Suprapubic skin (tissue), 4 donors: ENCODE measurements at regions not wholly inside any gene's neighbourhood (a gene's known extent, or its start where the extent isn't known, plus 50 kb on each side); places are given as distances from the start of the nearest gene placed in this dataset.

Experiments used
- DNase-seq, 2 donors: peaks; one replicate each; pipeline ENCODE4 v3.0.0-alpha.2; 2019; ENCODE audit warnings: low spot score in 2 of 2
- H3K27ac ChIP-seq: fragments of 200-600 bp; sonication (generic); one replicate; pipeline ENCODE4 v1.5.1; 2019
- H3K27me3 ChIP-seq: fragments of 200-600 bp; sonication (generic); one replicate; pipeline ENCODE4 v1.5.1; 2019
- H3K36me3 ChIP-seq: fragments of 200-600 bp; sonication (generic); one replicate; pipeline ENCODE4 v1.5.1; 2019
- H3K4me1 ChIP-seq: fragments of 200-600 bp; sonication (generic); one replicate; pipeline ENCODE4 v1.5.1; 2019
- H3K4me3 ChIP-seq: fragments of 200-600 bp; sonication (generic); one replicate; pipeline ENCODE4 v1.5.1; 2019; ENCODE audit warnings: mild to moderate bottlenecking
- H3K9me3 ChIP-seq: fragments of 200-600 bp; sonication (generic); one replicate; pipeline ENCODE4 v1.5.1; 2019
- CTCF ChIP-seq, 2 donors: fragments of 200-600 bp in 1 of 2; fragments of 450-650 bp in 1 of 2; sonication (generic) in 1 of 2; IDR thresholded peaks; one replicate each; pipeline ENCODE4 v1.5.1; 2016 to 2019; ENCODE audit warnings: antibody characterized with exemption in 2 of 2, mild to moderate bottlenecking in 1 of 2, moderate library complexity in 1 of 2
- EP300 ChIP-seq: sonication (generic); formaldehyde crosslinking; IDR thresholded peaks from one replicate; pipeline ENCODE4 v1.6.1; 2017; ENCODE audit warnings: antibody characterized with exemption
- POLR2A ChIP-seq, 2 donors: fragments of 450-650 bp; IDR thresholded peaks; one replicate each; pipeline ENCODE4 v1.6.1; 2017; ENCODE audit warnings: antibody characterized with exemption in 2 of 2, mild to moderate bottlenecking in 2 of 2, moderate library complexity in 2 of 2
- POLR2AphosphoS5 ChIP-seq, 3 donors: sonication (generic); formaldehyde crosslinking; IDR thresholded peaks; one replicate each; pipeline ENCODE4 v1.6.1; 2017; ENCODE audit warnings: antibody characterized with exemption in 3 of 3
- WGBS: methylation state at CpG from one replicate; pipeline ENCODE4 v1.1.5; 2018; 5-methylcytosine and 5-hydroxymethylcytosine counted together

GRCh38 chr4:176011529-176011928 lies 54.1 kb upstream of the WDR17 start:
- Histone ChIP-seq H3K4me3 (no peak overlapping the region), H3K27me3 (no peaks in the 10 kb centered on the region), H3K9me3 (no peaks in the 10 kb centered on the region), H3K27ac (no peak overlapping the region), H3K4me1 (no peaks in the 10 kb centered on the region), H3K36me3 (no peaks in the 10 kb centered on the region)
- WGBS = 42% methylated on average over 2 of the region's 2 CpGs
- no peak for DNase-seq
- TF ChIP-seq POLR2AphosphoS5 (IDR thresholded peaks at IDR 0.05) = no peak
- no peak for TF ChIP-seq POLR2A (IDR thresholded peaks at IDR 0.05)
- TF ChIP-seq CTCF (IDR thresholded peaks at IDR 0.05) = no peak
- TF ChIP-seq EP300 = no peak

- H3K4me3 ChIP-seq = no peak overlapping the region
- H3K36me3 ChIP-seq = no peaks in the 10 kb centered on the region
- H3K27me3 ChIP-seq = no peaks in the 10 kb centered on the region
- H3K9me3 ChIP-seq = no peaks in the 10 kb centered on the region
- no peak for DNase-seq
- no peak for TF ChIP-seq POLR2A (IDR thresholded peaks at IDR 0.05)
- no peak for TF ChIP-seq CTCF (IDR thresholded peaks at IDR 0.05)
- TF ChIP-seq POLR2AphosphoS5 (IDR thresholded peaks at IDR 0.05) = no peak
- TF ChIP-seq EP300 = no peak
- no peak overlapping the region for H3K27ac ChIP-seq
- WGBS = 78% methylated on average over 8 of the region's 8 CpGs
- no peaks in the 10 kb centered on the region for H3K4me1 ChIP-seq
Measured at GRCh38 chr4:176013476-176014247, 52.0 kb upstream of the WDR17 start.

- no peaks in the 10 kb centered on the region for H3K9me3 ChIP-seq
- DNase-seq = no peak
- H3K27me3 ChIP-seq = no peaks in the 10 kb centered on the region
- no peak overlapping the region for H3K4me3 ChIP-seq
- no peaks in the 10 kb centered on the region for H3K36me3 ChIP-seq
- TF ChIP-seq POLR2AphosphoS5 (IDR thresholded peaks at IDR 0.05) = no peak
- no peak for TF ChIP-seq EP300
- TF ChIP-seq CTCF (IDR thresholded peaks at IDR 0.05) = no peak
- no peak for TF ChIP-seq POLR2A (IDR thresholded peaks at IDR 0.05)
- no peaks in the 10 kb centered on the region for H3K4me1 ChIP-seq
- H3K27ac ChIP-seq = no peak overlapping the region
Measured at GRCh38 chr4:176014583-176015108, 51.0 kb upstream of the WDR17 start.
